ENCODE measurements at regions not wholly inside any gene's neighbourhood (a gene's known extent, or its start where the extent isn't known, plus 50 kb on each side); places are given as distances from the start of the nearest gene placed in this dataset.

DNA sequence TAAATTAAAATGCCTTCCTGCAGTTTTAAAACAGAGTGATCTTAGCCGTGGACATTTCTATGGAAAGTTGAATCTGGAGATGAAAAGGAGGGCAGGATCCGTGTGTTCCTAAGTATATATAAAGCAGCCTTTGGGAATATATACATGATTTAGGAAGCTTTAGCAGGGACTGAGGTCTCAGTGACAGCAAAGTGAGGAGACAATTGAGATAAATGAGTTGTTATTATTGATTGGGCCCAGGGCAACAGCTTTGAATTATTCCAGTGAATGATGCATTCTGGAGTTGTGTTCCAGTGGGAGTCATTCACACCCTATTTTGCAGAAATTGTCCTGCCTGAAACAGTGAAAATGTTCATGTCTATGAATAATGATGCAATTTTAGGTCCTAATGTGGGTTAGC is 281.4 kb downstream of the BCHE start:
- TF ChIP-seq POLR2A (IDR thresholded peaks at IDR 0.05) (no peak), EP300 (IDR thresholded peaks at IDR 0.05) (no peak), POLR2AphosphoS5 (IDR thresholded peaks at IDR 0.05) (no peak)
- TF ChIP-seq, protein P1, sequence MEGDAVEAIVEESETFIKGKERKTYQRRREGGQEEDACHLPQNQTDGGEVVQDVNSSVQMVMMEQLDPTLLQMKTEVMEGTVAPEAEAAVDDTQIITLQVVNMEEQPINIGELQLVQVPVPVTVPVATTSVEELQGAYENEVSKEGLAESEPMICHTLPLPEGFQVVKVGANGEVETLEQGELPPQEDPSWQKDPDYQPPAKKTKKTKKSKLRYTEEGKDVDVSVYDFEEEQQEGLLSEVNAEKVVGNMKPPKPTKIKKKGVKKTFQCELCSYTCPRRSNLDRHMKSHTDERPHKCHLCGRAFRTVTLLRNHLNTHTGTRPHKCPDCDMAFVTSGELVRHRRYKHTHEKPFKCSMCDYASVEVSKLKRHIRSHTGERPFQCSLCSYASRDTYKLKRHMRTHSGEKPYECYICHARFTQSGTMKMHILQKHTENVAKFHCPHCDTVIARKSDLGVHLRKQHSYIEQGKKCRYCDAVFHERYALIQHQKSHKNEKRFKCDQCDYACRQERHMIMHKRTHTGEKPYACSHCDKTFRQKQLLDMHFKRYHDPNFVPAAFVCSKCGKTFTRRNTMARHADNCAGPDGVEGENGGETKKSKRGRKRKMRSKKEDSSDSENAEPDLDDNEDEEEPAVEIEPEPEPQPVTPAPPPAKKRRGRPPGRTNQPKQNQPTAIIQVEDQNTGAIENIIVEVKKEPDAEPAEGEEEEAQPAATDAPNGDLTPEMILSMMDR (IDR thresholded peaks at IDR 0.05) = no peak

Measured in suprapubic skin (tissue), 4 donors.